ENCODE measurements at regions not wholly inside any gene's neighbourhood (a gene's known extent, or its start where the extent isn't known, plus 50 kb on each side); places are given as distances from the start of the nearest gene placed in this dataset.

GRCh38 chr6:33921745-33922144 lies 117.9 kb upstream of the MLN start:
- no peak for DNase-seq

GRCh38 chr6:33918175-33918695 lies 114.4 kb upstream of the MLN start:
- no peak for DNase-seq

- DNase-seq, result no peak
Observed at GRCh38 chr6:33915134-33915533, 111.3 kb upstream of the MLN start.

GRCh38 chr6:33914645-33915044 lies 110.8 kb upstream of the MLN start:
- no peak for DNase-seq

GRCh38 chr6:33912195-33912594 lies 108.4 kb upstream of the MLN start:
- no peak for DNase-seq

- no peak for DNase-seq
Observed at GRCh38 chr6:33911488-33911887, 107.7 kb upstream of the MLN start.

- DNase-seq, result no peak
Observed at GRCh38 chr6:33910594-33910993, 106.8 kb upstream of the MLN start.

GRCh38 chr6:33909737-33910136 lies 105.9 kb upstream of the MLN start:
- DNase-seq, result no peak

GRCh38 chr6:33908025-33908424 lies 104.2 kb upstream of the MLN start:
- DNase-seq, result no peak

- DNase-seq, result no peak
Observed at GRCh38 chr6:33907227-33907626, 103.4 kb upstream of the MLN start.

GRCh38 chr6:33906439-33906838 lies 102.6 kb upstream of the MLN start:
- DNase-seq, result no peak

GRCh38 chr6:33905071-33905609 lies 101.3 kb upstream of the MLN start:
- DNase-seq, result no peak

GRCh38 chr6:33904747-33905065 lies 100.9 kb upstream of the MLN start:
- no peak for DNase-seq

- peak; percentile 10 for DNase-seq
Observed at GRCh38 chr6:33904050-33904746, 100.4 kb upstream of the MLN start.

- no peak for DNase-seq
Observed at GRCh38 chr6:33903579-33903978, 99.8 kb upstream of the MLN start.

GRCh38 chr6:33902457-33902853 lies 98.7 kb upstream of the MLN start:
- no peak for DNase-seq

GRCh38 chr6:33901822-33902456 lies 98.1 kb upstream of the MLN start:
- DNase-seq, result no peak

- DNase-seq, result no peak
Observed at GRCh38 chr6:33898771-33899170, 95.0 kb upstream of the MLN start.

GRCh38 chr6:33897189-33897780 lies 93.5 kb upstream of the MLN start:
- no peak for DNase-seq

- no peak for DNase-seq
Observed at GRCh38 chr6:33896391-33897188, 92.8 kb upstream of the MLN start.

- no peak for DNase-seq
Observed at GRCh38 chr6:33895988-33896387, 92.2 kb upstream of the MLN start.

GRCh38 chr6:33895296-33895695 lies 91.5 kb upstream of the MLN start:
- DNase-seq, result no peak

- no peak for DNase-seq
Observed at GRCh38 chr6:33894438-33894837, 90.6 kb upstream of the MLN start.

All from DMS79 (cell line).